Stomach (tissue), 8 donors: ENCODE measurements at regions not wholly inside any gene's neighbourhood (a gene's known extent, or its start where the extent isn't known, plus 50 kb on each side); places are given as distances from the start of the nearest gene placed in this dataset.

Experiments used
- DNase-seq, 2 donors: peaks; one replicate each; pipeline versions ENCODE4 v3.0.0 to v3.0.0-alpha.2; 2013 to 2019
- H3K27ac ChIP-seq, 5 donors: fragments of 200-600 bp in 4 of 5; sonication (generic) in 4 of 5; one replicate each; pipeline ENCODE4 v1.5.1; 2013 to 2019; ENCODE audit warnings: mild to moderate bottlenecking in 1 of 5, moderate library complexity in 1 of 5
- H3K27me3 ChIP-seq, 3 donors: fragments of 200-600 bp; sonication (generic); one replicate each; pipeline ENCODE4 v1.5.1; 2017 to 2019; ENCODE audit warnings: mixed run types in 1 of 3
- H3K36me3 ChIP-seq, 4 donors: fragments of 200-600 bp; sonication (generic); 1 replicate in 3 of 4; 2 replicates in 1 of 4; pipeline ENCODE4 v1.5.1; 2016 to 2019
- H3K4me1 ChIP-seq, 4 donors: fragments of 200-600 bp; sonication (generic); one replicate each; pipeline ENCODE4 v1.5.1; 2016 to 2019
- H3K4me3 ChIP-seq, 4 donors: fragments of 200-600 bp; sonication (generic) in 3 of 4; one replicate each; pipeline ENCODE4 v1.5.1; 2016 to 2019; ENCODE audit warnings: mild to moderate bottlenecking in 1 of 4
- H3K9me3 ChIP-seq, 4 donors: fragments of 200-600 bp; sonication (generic); one replicate each; pipeline ENCODE4 v1.5.1; 2016 to 2019
- EP300 ChIP-seq: sonication (generic); formaldehyde crosslinking; IDR thresholded peaks from one replicate; pipeline ENCODE4 v1.6.1; 2017; ENCODE audit warnings: antibody characterized with exemption
- POLR2A ChIP-seq, 4 donors: fragments of 450-650 bp; IDR thresholded peaks; one replicate each; pipeline ENCODE4 v1.6.1; 2016; ENCODE audit warnings: antibody characterized with exemption in 4 of 4, control low read depth in 2 of 4, mild to moderate bottlenecking in 1 of 4, moderate library complexity in 1 of 4
- POLR2AphosphoS5 ChIP-seq, 3 donors: sonication (generic); formaldehyde crosslinking; IDR thresholded peaks; one replicate each; pipeline ENCODE4 v1.6.1; 2016; ENCODE audit warnings: antibody characterized with exemption in 3 of 3
- whole genome bisulfite sequencing, 5 donors: extraction: QIAGEN DNeasy Blood & Tissue Kit in 3 of 5; methylation state at CpG; one replicate each; pipeline versions ENCODE4 v1.1.5 to v1.1.7; 2013 to 2018; 5-methylcytosine and 5-hydroxymethylcytosine counted together
- intact Hi-C: fragments of 100-400 bp; cut with DNase I; formaldehyde crosslinking; loops from one replicate; pipeline ENCODE4 v1.15.1; 2023; ENCODE audit warnings: low total_unique reads
- TF ChIP-seq, protein P1 (sequence below), 7 experiments: fragments of 450-650 bp in 4 of 7; fragments of 200-600 bp in 3 of 7; sonication (generic) in 3 of 7; IDR thresholded peaks; one replicate each; pipeline ENCODE4 v1.5.1; 2016 to 2019; ENCODE audit warnings: antibody characterized with exemption in 7 of 7, control low read depth in 2 of 7, mild to moderate bottlenecking in 1 of 7
- donor health status: healthy with polysubstance abuse.
- donor health status: Bipolar disorder and iron deficiency.
- donor health status: healthy.

- H3K9me3 ChIP-seq, result no peaks in the 10 kb centered on the region
- DNase-seq, result no peak
- no peak overlapping the region for H3K4me3 ChIP-seq
- intact Hi-C loops, result no loop called here
- H3K36me3 ChIP-seq, result no peaks in the 10 kb centered on the region
- no peak overlapping the region for H3K27ac ChIP-seq
- no peaks in the 10 kb centered on the region for H3K27me3 ChIP-seq
- WGBS, 5 donors, result 85 to 95% (median 92%) methylated on average over 1 of the region's 1 CpG
- no peak for TF ChIP-seq EP300
- TF ChIP-seq POLR2A (IDR thresholded peaks at IDR 0.05), result no peak
- TF ChIP-seq, protein P1, sequence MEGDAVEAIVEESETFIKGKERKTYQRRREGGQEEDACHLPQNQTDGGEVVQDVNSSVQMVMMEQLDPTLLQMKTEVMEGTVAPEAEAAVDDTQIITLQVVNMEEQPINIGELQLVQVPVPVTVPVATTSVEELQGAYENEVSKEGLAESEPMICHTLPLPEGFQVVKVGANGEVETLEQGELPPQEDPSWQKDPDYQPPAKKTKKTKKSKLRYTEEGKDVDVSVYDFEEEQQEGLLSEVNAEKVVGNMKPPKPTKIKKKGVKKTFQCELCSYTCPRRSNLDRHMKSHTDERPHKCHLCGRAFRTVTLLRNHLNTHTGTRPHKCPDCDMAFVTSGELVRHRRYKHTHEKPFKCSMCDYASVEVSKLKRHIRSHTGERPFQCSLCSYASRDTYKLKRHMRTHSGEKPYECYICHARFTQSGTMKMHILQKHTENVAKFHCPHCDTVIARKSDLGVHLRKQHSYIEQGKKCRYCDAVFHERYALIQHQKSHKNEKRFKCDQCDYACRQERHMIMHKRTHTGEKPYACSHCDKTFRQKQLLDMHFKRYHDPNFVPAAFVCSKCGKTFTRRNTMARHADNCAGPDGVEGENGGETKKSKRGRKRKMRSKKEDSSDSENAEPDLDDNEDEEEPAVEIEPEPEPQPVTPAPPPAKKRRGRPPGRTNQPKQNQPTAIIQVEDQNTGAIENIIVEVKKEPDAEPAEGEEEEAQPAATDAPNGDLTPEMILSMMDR (IDR thresholded peaks at IDR 0.05), result no peak
- no peak for TF ChIP-seq POLR2AphosphoS5 (IDR thresholded peaks at IDR 0.05)
- no peaks in the 10 kb centered on the region for H3K4me1 ChIP-seq
Observed at GRCh38 chrX:112979879-112980278, 139.2 kb upstream of the AMOT start.

GRCh38 chrX:112968351-112969133 is 127.9 kb upstream of the AMOT start:
- 49 to 88% (median 68%) methylated on average over 2 of the region's 2 CpGs for WGBS, 5 donors
- Histone ChIP-seq H3K27ac (no peak overlapping the region), H3K27me3 (peaks cover 0 to 6% (median 0%) of the 10 kb centered on the region in 3 donors), H3K36me3 (no peaks in the 10 kb centered on the region), H3K9me3 (no peaks in the 10 kb centered on the region), H3K4me1 (no peaks in the 10 kb centered on the region), H3K4me3 (no peak overlapping the region)
- TF ChIP-seq POLR2A (IDR thresholded peaks at IDR 0.05) (no peak), EP300 (no peak), POLR2AphosphoS5 (IDR thresholded peaks at IDR 0.05) (no peak)
- TF ChIP-seq, protein P1 (IDR thresholded peaks at IDR 0.05), result no peak
- peak in 1 of 2 donors; percentile 10 for DNase-seq
- intact Hi-C loops, result no loop called here

DNA sequence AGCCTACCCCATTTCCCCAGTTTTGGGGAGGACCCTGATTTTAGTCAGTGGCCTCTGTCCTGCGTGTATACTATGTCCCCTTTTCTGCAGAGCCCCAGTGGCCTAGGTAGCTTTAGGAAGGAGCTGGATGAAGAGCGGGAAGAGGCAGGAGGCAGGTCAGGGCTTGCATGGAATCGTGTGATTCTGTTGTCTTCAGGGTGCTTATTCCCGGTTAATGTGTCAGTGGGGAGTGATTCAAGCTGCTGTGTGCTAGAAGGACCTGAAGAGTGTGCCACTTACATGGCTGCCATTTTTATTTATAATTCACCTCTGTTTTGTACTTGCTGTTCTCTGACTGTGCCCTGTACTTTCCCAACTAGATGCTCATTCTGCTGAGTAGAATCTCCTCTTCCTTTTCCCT is 127.3 kb upstream of the AMOT start:
- H3K4me1 ChIP-seq, result no peaks in the 10 kb centered on the region
- peaks cover 0 to 6% (median 0%) of the 10 kb centered on the region in 3 donors for H3K27me3 ChIP-seq
- no peak overlapping the region for H3K27ac ChIP-seq
- H3K4me3 ChIP-seq, result no peak overlapping the region
- 65 to 94% (median 77%) methylated on average over 4 of the region's 4 CpGs for WGBS, 5 donors
- no peaks in the 10 kb centered on the region for H3K9me3 ChIP-seq
- DNase-seq, result no peak
- H3K36me3 ChIP-seq, result no peaks in the 10 kb centered on the region
- intact Hi-C loops, result no loop called here
- TF ChIP-seq EP300, result no peak
- TF ChIP-seq POLR2AphosphoS5 (IDR thresholded peaks at IDR 0.05), result no peak
- no peak for TF ChIP-seq POLR2A (IDR thresholded peaks at IDR 0.05)
- TF ChIP-seq, protein P1 (IDR thresholded peaks at IDR 0.05), result no peak

DNA sequence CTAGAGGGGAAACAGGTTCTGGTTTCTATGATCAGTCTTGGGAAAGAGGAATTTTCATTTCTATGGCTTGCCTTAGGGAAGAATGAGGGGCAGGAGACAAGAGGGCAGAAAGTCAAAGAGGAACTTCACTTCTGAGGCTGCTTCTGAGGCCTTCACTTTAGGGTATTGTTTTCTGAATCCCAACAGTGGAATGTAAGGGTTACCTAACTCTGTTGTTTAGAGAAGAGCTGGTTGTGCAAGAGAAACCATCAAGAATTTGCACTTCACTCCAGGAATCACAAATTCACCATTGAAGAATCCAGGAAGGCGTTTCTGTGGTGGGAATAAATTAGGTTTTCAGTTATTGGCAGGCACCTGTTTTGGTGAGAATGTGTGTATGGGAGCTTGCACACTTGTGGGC is 126.7 kb upstream of the AMOT start:
- Histone ChIP-seq H3K4me3 (no peak overlapping the region), H3K27me3 (peaks cover 0 to 6% (median 0%) of the 10 kb centered on the region in 3 donors), H3K36me3 (no peaks in the 10 kb centered on the region), H3K9me3 (no peaks in the 10 kb centered on the region), H3K27ac (no peak overlapping the region), H3K4me1 (no peaks in the 10 kb centered on the region)
- DNase-seq, result no peak
- no peak for TF ChIP-seq EP300
- no peak for TF ChIP-seq POLR2AphosphoS5 (IDR thresholded peaks at IDR 0.05)
- TF ChIP-seq, protein P1 (IDR thresholded peaks at IDR 0.05), result no peak
- no peak for TF ChIP-seq POLR2A (IDR thresholded peaks at IDR 0.05)
- 77 to 85% (median 79%) methylated on average over 1 of the region's 1 CpG; no CpG with 5 or more reads in 1 of the 5 donors for WGBS, 5 donors
- intact Hi-C loops, result no loop called here
